ENCODE measurements at regions not wholly inside any gene's neighbourhood (a gene's known extent, or its start where the extent isn't known, plus 50 kb on each side); places are given as distances from the start of the nearest gene placed in this dataset.

- DNase-seq, result no peak
- H3K4me3 ChIP-seq (ENCODE audit: low read depth, low read length), result no peak overlapping the region
- H3K36me3 ChIP-seq, result no peaks in the 10 kb centered on the region
- H3K9me3 ChIP-seq (ENCODE audit: severe bottlenecking), result no peaks in the 10 kb centered on the region
- peaks cover 61% of the 10 kb centered on the region for H3K27me3 ChIP-seq (ENCODE audit: insufficient read depth, low read depth, severe bottlenecking)
- H3K27ac ChIP-seq, result no peak overlapping the region
- no peak for TF ChIP-seq CTCF (IDR thresholded peaks at IDR 0.05; ENCODE audit: low read depth, low read length)
Observed at GRCh38 chr2:65782186-65782585, 349.8 kb upstream of the SPRED2 start.

GRCh38 chr2:65781756-65782155 is 349.4 kb upstream of the SPRED2 start:
- Histone ChIP-seq H3K27ac (no peak overlapping the region), H3K4me3 (ENCODE audit: low read depth, low read length) (no peak overlapping the region), H3K36me3 (no peaks in the 10 kb centered on the region), H3K27me3 (ENCODE audit: insufficient read depth, low read depth, severe bottlenecking) (peaks cover 57% of the 10 kb centered on the region), H3K9me3 (ENCODE audit: severe bottlenecking) (no peaks in the 10 kb centered on the region)
- DNase-seq, result no peak
- TF ChIP-seq CTCF (IDR thresholded peaks at IDR 0.05; ENCODE audit: low read depth, low read length), result no peak

- TF ChIP-seq CTCF (IDR thresholded peaks at IDR 0.05; ENCODE audit: low read depth, low read length), result no peak
- Histone ChIP-seq H3K9me3 (ENCODE audit: severe bottlenecking) (no peaks in the 10 kb centered on the region), H3K27me3 (ENCODE audit: insufficient read depth, low read depth, severe bottlenecking) (peaks cover 41% of the 10 kb centered on the region), H3K36me3 (no peaks in the 10 kb centered on the region), H3K27ac (no peak overlapping the region), H3K4me3 (ENCODE audit: low read depth, low read length) (no peak overlapping the region)
- no peak for DNase-seq
Observed at GRCh38 chr2:65779021-65779420, 346.6 kb upstream of the SPRED2 start.

GRCh38 chr2:65778137-65778536 is 345.7 kb upstream of the SPRED2 start:
- H3K27ac ChIP-seq, result no peak overlapping the region
- TF ChIP-seq CTCF (IDR thresholded peaks at IDR 0.05; ENCODE audit: low read depth, low read length), result no peak
- no peaks in the 10 kb centered on the region for H3K36me3 ChIP-seq
- peaks cover 38% of the 10 kb centered on the region for H3K27me3 ChIP-seq (ENCODE audit: insufficient read depth, low read depth, severe bottlenecking)
- H3K9me3 ChIP-seq (ENCODE audit: severe bottlenecking), result no peaks in the 10 kb centered on the region
- DNase-seq, result no peak
- no peak overlapping the region for H3K4me3 ChIP-seq (ENCODE audit: low read depth, low read length)

- DNase-seq, result no peak
- Histone ChIP-seq H3K27ac (no peak overlapping the region), H3K9me3 (ENCODE audit: severe bottlenecking) (no peaks in the 10 kb centered on the region), H3K27me3 (ENCODE audit: insufficient read depth, low read depth, severe bottlenecking) (peaks cover 50% of the 10 kb centered on the region), H3K36me3 (no peaks in the 10 kb centered on the region), H3K4me3 (ENCODE audit: low read depth, low read length) (no peak overlapping the region)
- no peak for TF ChIP-seq CTCF (IDR thresholded peaks at IDR 0.05; ENCODE audit: low read depth, low read length)
Observed at GRCh38 chr2:65775839-65776238, 343.4 kb upstream of the SPRED2 start.

GRCh38 chr2:65767946-65768345 is 335.5 kb upstream of the SPRED2 start:
- Histone ChIP-seq H3K4me3 (ENCODE audit: low read depth, low read length) (no peak overlapping the region), H3K27me3 (ENCODE audit: insufficient read depth, low read depth, severe bottlenecking) (peaks cover 58% of the 10 kb centered on the region), H3K36me3 (no peaks in the 10 kb centered on the region), H3K27ac (no peak overlapping the region), H3K9me3 (ENCODE audit: severe bottlenecking) (no peaks in the 10 kb centered on the region)
- no peak for DNase-seq
- TF ChIP-seq CTCF (IDR thresholded peaks at IDR 0.05; ENCODE audit: low read depth, low read length), result no peak

Measured in WERI-Rb-1 (cell line).